HCT116 (cell line): ENCODE measurements at regions not wholly inside any gene's neighbourhood (a gene's known extent, or its start where the extent isn't known, plus 50 kb on each side); places are given as distances from the start of the nearest gene placed in this dataset.

Experiments
- CEBPB ChIP-seq: IDR thresholded peaks from 2 replicates; pipeline ENCODE4 v1.6.1; 2012; ENCODE audit warnings: low read depth
- CTCF ChIP-seq, 3 experiments: fragments of 200-600 bp in 1 of 3; sonication (generic) in 1 of 3; IDR thresholded peaks in 2 of 3; conservative IDR thresholded peaks in 1 of 3; 2 replicates each; pipeline ENCODE4 v1.5.1; 2012 to 2017; ENCODE audit warnings: low read depth in 2 of 3, low read length in 2 of 3, antibody characterized with exemption in 1 of 3, borderline replicate concordance in 1 of 3, control low read depth in 1 of 3, mild to moderate bottlenecking in 1 of 3, mixed read lengths in 1 of 3, mixed run types in 1 of 3, moderate library complexity in 1 of 3; ENCODE audit not compliant: insufficient read depth in 1 of 3
- JUND ChIP-seq: IDR thresholded peaks from 2 replicates; pipeline ENCODE4 v1.6.1; 2012
- MAX ChIP-seq: IDR thresholded peaks from 2 replicates; pipeline ENCODE4 v1.6.1; 2012
- POLR2A ChIP-seq: IDR thresholded peaks from 2 replicates; pipeline ENCODE4 v1.7.0; 2011; ENCODE audit warnings: borderline replicate concordance; ENCODE audit not compliant: insufficient read depth, insufficient read length; ENCODE audit errors: extremely low read depth
- RAD21 ChIP-seq: IDR thresholded peaks from 2 replicates; pipeline ENCODE4 v1.6.1; 2012; ENCODE audit warnings: low read depth, mild to moderate bottlenecking
- REST ChIP-seq: IDR thresholded peaks from 2 replicates; pipeline ENCODE4 v1.6.1; 2012; ENCODE audit warnings: low read depth

- TF ChIP-seq POLR2A (no peak), CTCF (IDR thresholded peaks at IDR 0.05 in 2 of 3, conservative IDR thresholded peaks at IDR 0.05 in 1 of 3; ENCODE audit: borderline replicate concordance in 1 of 3, insufficient read depth in 1 of 3, low read depth in 2 of 3, low read length in 2 of 3) (no peak), MAX (no peak), RAD21 (no peak), CEBPB (no peak), REST (no peak), JUND (no peak)
Observed at GRCh38 chr1:209506101-209506500, 77.4 kb upstream of the CAMK1G start.
